GM19467 (cell line): ENCODE measurements at regions not wholly inside any gene's neighbourhood (a gene's known extent, or its start where the extent isn't known, plus 50 kb on each side); places are given as distances from the start of the nearest gene placed in this dataset.

Experiments
- ATAC-seq: cut with Tn5 transposase; IDR thresholded peaks from one replicate; pipeline ENCODE4 v1.9.1; 2021; ENCODE audit warnings: mild to moderate bottlenecking, moderate library complexity; ENCODE audit not compliant: unreplicated experiment

- no peak for ATAC-seq
Observed at GRCh38 chr2:225735844-225736243, 336.3 kb downstream of the NYAP2 start.

GRCh38 chr2:225725726-225726125 lies 326.2 kb downstream of the NYAP2 start:
- no peak for ATAC-seq
